Neuronal stem cell (in vitro differentiated cells): ENCODE measurements at regions not wholly inside any gene's neighbourhood (a gene's known extent, or its start where the extent isn't known, plus 50 kb on each side); places are given as distances from the start of the nearest gene placed in this dataset.

Experiments
- DNase-seq: peaks from one replicate; pipeline ENCODE4 v3.0.0-alpha.2; 2013; ENCODE audit warnings: low spot score
- H2AFZ ChIP-seq: one replicate; pipeline ENCODE4 v1.6.1; 2013; ENCODE audit warnings: mild to moderate bottlenecking, low read length, inconsistent platforms
- H2AK5ac ChIP-seq: 2 replicates; pipeline ENCODE4 v1.6.1; 2013; ENCODE audit warnings: low read depth, mild to moderate bottlenecking, inconsistent platforms, low read length, moderate library complexity, mixed read lengths
- H2BK120ac ChIP-seq: 2 replicates; pipeline ENCODE4 v1.6.1; 2013; ENCODE audit warnings: low read depth, mild to moderate bottlenecking, inconsistent platforms, low read length, moderate library complexity, mixed read lengths
- H2BK12ac ChIP-seq: one replicate; pipeline ENCODE4 v1.6.1; 2013; ENCODE audit warnings: low read length, inconsistent platforms
- H2BK15ac ChIP-seq: 2 replicates; pipeline ENCODE4 v1.6.1; 2013; ENCODE audit warnings: mild to moderate bottlenecking, low read length, inconsistent platforms, mixed read lengths
- H2BK5ac ChIP-seq: one replicate; pipeline ENCODE4 v1.6.1; 2013; ENCODE audit warnings: inconsistent platforms, mild to moderate bottlenecking, low read length, moderate library complexity
- H3K14ac ChIP-seq: one replicate; pipeline ENCODE4 v1.6.1; 2013; ENCODE audit warnings: low read length, inconsistent platforms
- H3K18ac ChIP-seq: 2 replicates; pipeline ENCODE4 v1.6.1; 2013; ENCODE audit warnings: low read length, inconsistent platforms
- H3K23ac ChIP-seq: 2 replicates; pipeline ENCODE4 v1.6.1; 2013; ENCODE audit warnings: low read depth, mild to moderate bottlenecking, mixed read lengths, low read length, inconsistent platforms; ENCODE audit not compliant: poor library complexity
- H3K27ac ChIP-seq: replicated peaks from 3 replicates; pipeline ENCODE4 v1.5.1; 2013; ENCODE audit warnings: low read length, inconsistent platforms
- H3K27me3 ChIP-seq, 3 experiments: 2 replicates each; pipeline ENCODE4 v1.6.1; 2013; ENCODE audit warnings: low read length in 3 of 3, mild to moderate bottlenecking in 2 of 3, inconsistent platforms in 1 of 3, low read depth in 1 of 3, mixed read lengths in 1 of 3, moderate library complexity in 1 of 3; ENCODE audit not compliant: control insufficient read depth in 3 of 3, insufficient read depth in 3 of 3
- H3K36me3 ChIP-seq, 2 donors: replicated peaks in 1 of 2; 2 replicates each; pipeline ENCODE4 v1.6.1; 2013; ENCODE audit warnings: low read length in 2 of 2; ENCODE audit not compliant: control insufficient read depth in 2 of 2, insufficient read depth in 2 of 2
- H3K4ac ChIP-seq: 2 replicates; pipeline ENCODE4 v1.6.1; 2013; ENCODE audit warnings: inconsistent platforms, mild to moderate bottlenecking, low read length, moderate library complexity
- H3K4me1 ChIP-seq, 2 donors: 1 replicate in 1 of 2; 2 replicates in 1 of 2; pipeline ENCODE4 v1.6.1; 2013; ENCODE audit warnings: low read length in 2 of 2, low read depth in 1 of 2; ENCODE audit not compliant: control insufficient read depth in 2 of 2, insufficient read depth in 1 of 2
- H3K4me2 ChIP-seq: one replicate; pipeline ENCODE4 v1.6.1; 2013; ENCODE audit warnings: mild to moderate bottlenecking, low read length, inconsistent platforms; ENCODE audit not compliant: insufficient read depth, poor library complexity, severe bottlenecking
- H3K4me3 ChIP-seq, 2 donors: 2 replicates each; pipeline ENCODE4 v1.5.1; 2013; ENCODE audit warnings: low read length in 2 of 2, mild to moderate bottlenecking in 2 of 2, inconsistent platforms in 1 of 2, moderate library complexity in 1 of 2
- H3K79me1 ChIP-seq: one replicate; pipeline ENCODE4 v1.6.1; 2013; ENCODE audit warnings: low read depth, mild to moderate bottlenecking, inconsistent platforms, low read length, moderate library complexity
- H3K9ac ChIP-seq: one replicate; pipeline ENCODE4 v1.6.1; 2013; ENCODE audit warnings: mild to moderate bottlenecking, low read depth, low read length, inconsistent platforms; ENCODE audit not compliant: poor library complexity
- H3K9me3 ChIP-seq, 2 donors: replicated peaks in 1 of 2; 2 replicates each; pipeline versions ENCODE3 to v1.6.1; 2013; ENCODE audit warnings: low read length in 2 of 2, mild to moderate bottlenecking in 2 of 2, inconsistent platforms in 1 of 2, low read depth in 1 of 2, mixed read lengths in 1 of 2, moderate library complexity in 1 of 2; ENCODE audit not compliant: control insufficient read depth in 2 of 2, insufficient read depth in 1 of 2
- H4K8ac ChIP-seq: one replicate; pipeline ENCODE4 v1.6.1; 2013; ENCODE audit warnings: low read depth, mild to moderate bottlenecking, inconsistent platforms, low read length, moderate library complexity
- H4K91ac ChIP-seq: one replicate; pipeline ENCODE4 v1.6.1; 2013; ENCODE audit warnings: low read length, low read depth, mild to moderate bottlenecking, inconsistent platforms; ENCODE audit not compliant: poor library complexity
- WGBS, 2 donors: extraction: QIAGEN DNeasy Blood & Tissue Kit; methylation state at CpG; one replicate each; pipeline ENCODE4 v1.1.7; 2013; ENCODE audit warnings: missing lambda C conversion rate in 2 of 2, mixed read lengths in 1 of 2; ENCODE audit not compliant: insufficient read length in 2 of 2, insufficient replicate concordance in 1 of 2; ENCODE audit errors: extremely low coverage in 2 of 2; 5-methylcytosine and 5-hydroxymethylcytosine counted together

- H3K27me3 ChIP-seq = peaks cover 0 to 5% (median 0%) of the 10 kb centered on the region in 3 experiments
- no peak overlapping the region for H2AFZ ChIP-seq
- no peaks in the 10 kb centered on the region for H3K79me1 ChIP-seq
- no peaks in the 10 kb centered on the region for H3K4me1 ChIP-seq
- no peak for DNase-seq
- no peak overlapping the region for H2AK5ac ChIP-seq
- no CpG with 5 or more reads among the region's 11 CpGs for WGBS, 2 donors
- no peak overlapping the region for H2BK12ac ChIP-seq
- H2BK120ac ChIP-seq = no peak overlapping the region
- no peak overlapping the region for H2BK15ac ChIP-seq
- no peak overlapping the region for H2BK5ac ChIP-seq
- no peak overlapping the region for H3K4ac ChIP-seq
- no peak overlapping the region for H3K4me2 ChIP-seq
- H4K91ac ChIP-seq = no peak overlapping the region
- no peak overlapping the region for H3K4me3 ChIP-seq
- no peaks in the 10 kb centered on the region for H3K9me3 ChIP-seq
- no peak overlapping the region for H3K23ac ChIP-seq
- H3K27ac ChIP-seq = no peak overlapping the region
- no peak overlapping the region for H4K8ac ChIP-seq
- no peaks in the 10 kb centered on the region for H3K36me3 ChIP-seq
- H3K9ac ChIP-seq = no peak overlapping the region
- no peak overlapping the region for H3K18ac ChIP-seq
- H3K14ac ChIP-seq = no peak overlapping the region
Measured at GRCh38 chr4:13988353-13989305, 361.1 kb upstream of the BOD1L1 start.

- Histone ChIP-seq H3K4me2 (no peak overlapping the region), H3K9ac (no peak overlapping the region), H2AFZ (no peak overlapping the region), H3K27ac (no peak overlapping the region), H3K36me3 (no peaks in the 10 kb centered on the region), H2BK5ac (no peak overlapping the region), H3K18ac (no peak overlapping the region), H3K27me3 (peaks cover 0 to 5% (median 0%) of the 10 kb centered on the region in 3 experiments), H3K4me3 (no peak overlapping the region), H3K23ac (no peak overlapping the region), H2BK12ac (no peak overlapping the region), H2BK120ac (no peak overlapping the region), H3K4me1 (no peaks in the 10 kb centered on the region), H3K9me3 (no peaks in the 10 kb centered on the region), H2AK5ac (no peak overlapping the region), H4K8ac (no peak overlapping the region), H2BK15ac (no peak overlapping the region), H3K4ac (no peak overlapping the region), H3K79me1 (no peaks in the 10 kb centered on the region), H3K14ac (no peak overlapping the region), H4K91ac (no peak overlapping the region)
- no peak for DNase-seq
- no CpG with 5 or more reads among the region's 6 CpGs for WGBS, 2 donors
Measured at GRCh38 chr4:13989501-13989900, 362.0 kb upstream of the BOD1L1 start.

GRCh38 chr4:13990596-13991589, 363.4 kb upstream of the BOD1L1 start:
- no peak for DNase-seq
- Histone ChIP-seq H3K27ac (no peak overlapping the region), H3K79me1 (no peaks in the 10 kb centered on the region)

More at GRCh38 chr4:13990596-13991589, 363.4 kb upstream of the BOD1L1 start:
- H3K18ac ChIP-seq = no peak overlapping the region
- no peak overlapping the region for H4K8ac ChIP-seq
- H2BK12ac ChIP-seq = no peak overlapping the region
- H3K4me2 ChIP-seq = no peak overlapping the region
- H3K9ac ChIP-seq = no peak overlapping the region
- no peak overlapping the region for H4K91ac ChIP-seq
- H3K14ac ChIP-seq = no peak overlapping the region
- H3K4me1 ChIP-seq = no peaks in the 10 kb centered on the region
- H3K4ac ChIP-seq = no peak overlapping the region
- no peak overlapping the region for H2BK120ac ChIP-seq
- no peak overlapping the region for H2BK5ac ChIP-seq
- H3K36me3 ChIP-seq = no peaks in the 10 kb centered on the region
- WGBS, 2 donors = no CpG with 5 or more reads among the region's 4 CpGs
- no peaks in the 10 kb centered on the region for H3K9me3 ChIP-seq
- peaks cover 0 to 5% (median 0%) of the 10 kb centered on the region in 3 experiments for H3K27me3 ChIP-seq
- H2AK5ac ChIP-seq = no peak overlapping the region
- H2BK15ac ChIP-seq = no peak overlapping the region
- H3K23ac ChIP-seq = no peak overlapping the region
- no peak overlapping the region for H3K4me3 ChIP-seq
- H2AFZ ChIP-seq = no peak overlapping the region
